NCI-H128 (cell line): ENCODE measurements at regions not wholly inside any gene's neighbourhood (a gene's known extent, or its start where the extent isn't known, plus 50 kb on each side); places are given as distances from the start of the nearest gene placed in this dataset.
"Not testable (repeated sequence)": the region's sequence is repeated elsewhere in the genome, so short reads cannot be mapped to it uniquely, and the experiment has no call there.

ENCODE experiments used
- DNase-seq: peaks from one replicate; lab custom pipeline; 2025; ENCODE audit not compliant: unreplicated experiment; lab: John Stamatoyannopoulos, UW

DNA sequence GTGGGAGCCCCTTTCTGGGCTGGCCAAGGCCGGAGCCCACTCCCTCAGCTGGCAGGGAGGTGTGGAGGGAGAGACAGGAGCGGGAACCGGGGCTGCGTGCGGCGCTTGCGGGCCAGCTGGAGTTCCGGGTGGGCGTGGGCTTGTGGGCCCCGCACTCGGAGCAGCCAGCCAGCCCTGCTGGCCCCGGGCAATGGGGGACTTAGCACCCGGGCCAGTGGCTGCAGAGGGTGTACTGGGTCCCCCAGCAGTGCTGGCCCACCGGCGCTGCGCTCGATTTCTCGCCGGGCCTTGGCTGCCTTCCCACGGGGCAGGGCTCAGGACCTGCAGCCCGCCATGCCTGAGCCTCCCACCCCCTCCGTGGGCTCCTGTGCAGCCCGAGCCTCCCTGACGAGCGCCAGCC, 1082.5 kb downstream of the PCDH17 start:
- not testable (repeated sequence) for DNase-seq

DNA sequence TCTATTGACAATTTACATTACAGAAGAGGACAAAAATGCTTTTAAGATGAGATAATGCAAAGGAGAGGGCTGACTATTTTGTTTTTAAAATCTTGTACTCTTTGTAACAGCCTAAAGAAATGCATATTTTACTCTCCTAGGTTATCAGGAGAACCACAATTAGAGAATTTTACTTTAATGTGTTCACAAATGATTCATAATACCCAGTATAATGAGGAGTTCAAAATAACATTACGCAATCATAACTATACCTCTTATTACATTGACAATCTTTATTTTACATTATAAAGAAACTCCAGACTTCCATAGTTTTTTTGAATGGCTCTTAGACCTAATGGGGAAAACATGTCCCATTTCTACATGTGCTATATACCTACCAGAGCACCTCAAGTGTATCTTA, 1089.7 kb downstream of the PCDH17 start:
- DNase-seq: no peak

DNA sequence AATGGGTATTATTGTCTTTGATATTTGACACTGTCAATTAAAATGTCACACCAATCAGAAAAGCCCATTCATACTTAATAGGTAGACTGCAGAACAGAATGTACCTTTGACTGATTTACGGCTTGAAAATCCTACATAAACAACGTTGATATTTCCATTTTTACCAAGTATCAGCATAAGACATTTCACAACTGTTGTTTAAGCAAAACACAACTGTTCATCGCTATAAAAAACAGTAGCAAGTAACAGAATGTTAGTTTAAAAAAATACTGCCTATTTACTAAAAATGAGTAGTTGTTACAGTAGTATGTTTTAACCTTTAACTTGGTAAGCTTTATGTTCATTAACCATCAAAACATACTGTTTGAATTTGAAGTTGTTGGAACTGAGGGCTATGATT, 1096.6 kb downstream of the PCDH17 start:
- DNase-seq: no peak

DNA sequence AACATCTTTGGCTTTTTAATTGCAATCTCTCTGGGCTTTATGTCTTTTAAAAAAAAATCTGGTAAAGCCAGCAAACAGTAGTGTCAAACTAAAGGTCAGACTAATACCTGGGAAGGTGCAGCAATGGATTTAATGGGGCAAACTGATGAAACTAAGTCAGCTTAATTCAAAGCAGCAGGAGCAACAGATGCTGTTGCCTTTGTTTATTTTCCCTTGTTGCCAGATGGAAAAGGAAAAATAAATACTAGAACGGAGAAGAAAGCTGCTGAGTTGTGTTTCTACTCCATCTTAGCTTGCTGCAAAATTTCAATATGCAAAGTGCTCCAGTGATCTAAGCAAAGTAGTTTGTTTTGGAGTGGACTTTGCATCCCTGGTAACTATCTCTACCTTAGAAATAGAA, 1097.8 kb downstream of the PCDH17 start:
- DNase-seq: no peak

DNA sequence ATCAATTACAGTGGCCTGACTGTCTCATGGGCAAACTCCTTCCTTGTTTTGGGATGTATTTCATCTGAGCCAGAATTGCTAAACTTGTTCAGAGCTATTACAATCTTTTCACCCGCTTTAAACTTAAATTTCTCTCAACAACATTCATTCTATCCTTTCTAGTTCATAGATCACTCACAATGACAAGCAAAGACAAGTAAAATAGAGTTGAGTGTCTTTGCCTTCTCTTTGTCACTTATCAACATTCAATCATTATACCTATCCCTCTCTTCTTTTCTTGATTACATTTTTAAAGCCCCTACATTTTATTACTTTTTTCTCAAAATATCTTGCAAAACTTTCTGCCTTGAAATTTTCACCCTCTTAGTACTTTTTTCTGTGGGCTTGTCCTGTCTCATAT, 1113.1 kb downstream of the PCDH17 start:
- no peak for DNase-seq

DNA sequence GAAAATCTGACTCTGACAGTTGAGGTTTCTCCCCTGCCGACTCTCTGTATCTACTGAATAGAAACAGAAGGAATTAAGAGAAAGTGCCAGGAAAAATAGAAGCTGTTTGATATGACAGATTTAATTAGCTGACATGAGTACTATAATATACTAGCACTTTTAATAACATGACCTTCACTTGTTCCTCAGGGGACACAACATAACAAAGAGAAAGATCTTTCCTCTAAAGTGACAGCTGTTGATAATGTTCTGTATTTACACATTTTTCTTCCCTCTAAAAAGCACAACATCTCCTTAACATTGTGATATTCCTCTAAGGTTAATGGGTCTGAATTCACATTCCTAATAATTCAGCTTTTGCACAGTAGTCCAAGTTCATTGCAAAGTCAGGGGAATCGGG, 1136.0 kb downstream of the PCDH17 start:
- no peak for DNase-seq

DNA sequence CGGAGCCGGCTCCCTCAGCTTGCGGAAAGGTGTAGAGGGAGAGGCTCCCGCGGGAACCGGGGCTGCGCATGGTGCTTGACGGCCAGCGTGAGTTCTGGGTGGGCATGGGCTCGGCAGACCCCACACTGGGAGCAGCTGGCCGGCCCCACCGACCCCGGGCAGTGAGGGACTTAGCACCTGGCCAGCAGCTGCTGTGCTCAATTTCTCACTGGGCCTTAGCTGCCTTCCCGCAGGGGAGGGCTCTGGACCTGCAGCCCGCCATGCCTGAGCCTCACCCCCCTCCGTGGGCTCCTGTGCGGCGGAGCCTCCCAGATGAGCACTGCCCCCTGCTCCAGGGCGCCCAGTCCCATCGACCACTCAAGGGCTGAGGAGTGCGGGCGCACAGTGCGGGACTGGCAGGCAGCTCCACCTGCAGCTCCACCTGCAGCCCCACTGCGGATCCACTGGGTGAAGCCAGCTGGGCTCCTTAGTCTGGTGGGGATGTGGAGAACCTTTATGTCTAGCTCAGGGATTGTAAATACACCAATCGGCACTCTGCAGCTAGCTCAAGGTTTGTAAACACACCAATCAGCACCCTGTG, 1141.8 kb downstream of the PCDH17 start:
- no peak for DNase-seq

DNA sequence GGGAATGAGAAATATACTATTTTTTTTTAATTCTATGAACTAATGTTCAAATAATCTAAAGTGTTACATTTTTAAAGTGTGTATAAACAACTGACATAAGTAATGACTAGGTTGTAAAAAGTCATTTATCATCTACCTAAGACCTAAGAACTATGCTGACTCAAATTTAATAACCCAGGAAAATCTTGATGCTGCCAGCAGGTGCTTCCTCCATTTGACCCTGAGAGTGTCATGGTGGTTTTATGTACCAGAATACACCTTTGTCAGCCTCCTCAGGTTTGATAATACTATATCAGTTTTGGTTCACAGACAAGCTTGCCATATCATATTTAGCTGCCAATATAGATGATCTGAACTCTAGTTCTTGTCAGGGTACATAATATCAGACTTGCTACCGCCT, 1151.2 kb downstream of the PCDH17 start:
- DNase-seq: no peak

DNA sequence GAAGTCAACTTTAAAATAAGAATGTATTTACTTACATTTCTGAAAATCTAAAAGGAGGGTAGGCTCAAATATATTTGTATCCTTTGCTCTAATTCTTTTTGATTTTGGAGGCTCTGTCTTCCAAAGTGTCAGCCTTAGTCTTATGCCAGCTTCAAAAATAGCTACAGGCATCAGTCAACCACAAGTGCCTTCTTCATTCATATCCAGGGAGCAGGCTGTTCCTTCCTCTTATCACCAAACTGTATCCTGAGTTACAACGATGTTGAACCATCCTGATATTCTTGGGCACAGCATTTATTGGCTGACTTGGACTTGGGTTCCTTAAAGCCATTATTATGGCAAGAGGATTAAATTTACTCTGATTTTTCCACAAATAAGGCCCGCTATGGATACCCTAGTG, 1161.3 kb downstream of the PCDH17 start:
- DNase-seq: no peak

DNA sequence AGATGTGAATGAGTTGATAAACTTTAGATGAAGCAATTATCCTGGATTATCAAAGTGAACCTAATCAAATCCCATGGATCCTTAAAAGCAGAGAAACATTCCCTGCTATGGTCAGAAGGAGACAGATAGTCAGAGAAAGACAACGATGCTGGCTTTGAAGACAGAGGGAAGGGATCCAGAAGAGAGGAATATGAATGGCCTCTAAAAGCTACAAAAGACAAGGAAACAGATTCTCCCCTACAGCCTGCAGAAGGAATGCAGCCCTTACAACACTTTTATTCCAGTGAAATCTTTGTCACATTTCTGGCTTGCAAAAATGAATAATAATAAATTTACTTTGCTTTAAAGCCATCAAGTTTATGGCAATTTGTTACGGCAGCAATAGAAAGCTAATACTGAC, 1164.2 kb downstream of the PCDH17 start:
- DNase-seq: no peak

DNA sequence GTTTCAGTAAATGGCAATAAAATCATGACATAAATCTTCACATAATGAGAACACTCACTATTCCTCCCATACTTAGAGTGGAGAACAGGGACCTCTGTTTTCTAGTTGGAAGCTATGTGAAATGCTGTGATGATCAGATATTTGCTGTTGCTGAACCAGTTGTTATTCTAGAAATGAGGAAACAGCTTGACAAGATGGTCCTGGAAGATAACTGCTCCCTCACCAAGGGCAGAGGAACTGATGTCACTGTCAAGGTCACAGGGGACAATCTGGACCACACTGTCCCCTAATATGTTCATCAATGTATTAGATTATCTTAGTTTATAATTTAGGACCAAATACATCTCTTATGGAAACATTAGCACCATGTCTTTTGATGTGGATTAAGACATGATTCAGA, 1173.3 kb downstream of the PCDH17 start:
- no peak for DNase-seq

DNA sequence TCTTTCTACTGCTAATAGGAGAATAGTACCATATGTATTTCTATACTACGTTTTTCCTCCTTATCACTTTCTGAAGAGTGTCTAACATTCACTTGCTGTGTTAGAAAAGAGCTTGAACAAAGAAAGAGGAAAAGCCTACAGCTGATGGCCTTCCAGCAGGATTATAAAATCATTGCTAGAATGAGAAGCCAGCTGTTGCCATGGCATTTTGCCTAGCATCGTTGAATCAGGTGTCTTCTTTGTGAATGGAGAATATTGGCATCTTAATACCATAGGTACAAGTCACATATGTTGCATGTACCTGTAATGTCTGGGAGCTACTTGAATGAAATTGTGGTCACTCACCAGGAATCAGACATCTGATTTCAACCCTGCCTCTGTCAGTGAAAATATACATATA, 1174.9 kb downstream of the PCDH17 start:
- no peak for DNase-seq

DNA sequence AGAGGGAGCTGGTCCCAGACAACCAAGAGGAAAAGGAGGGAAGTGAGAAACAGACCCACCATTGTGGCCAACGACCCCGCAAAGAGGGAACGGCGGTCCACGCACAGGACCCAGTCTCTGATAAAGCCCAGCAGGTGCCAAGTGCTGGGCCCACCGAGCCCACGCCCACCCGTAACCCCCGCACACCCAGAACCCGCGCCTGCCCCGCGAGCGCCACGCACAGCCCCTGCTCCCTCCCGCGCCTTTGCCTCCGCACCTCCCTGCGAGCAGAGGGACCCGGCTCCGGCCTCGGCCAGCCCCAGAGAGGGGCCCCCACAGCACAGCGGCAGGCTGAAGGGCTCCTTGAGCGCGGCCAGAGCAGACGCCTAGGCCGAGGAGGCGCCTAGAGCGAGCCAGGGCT, 1192.2 kb downstream of the PCDH17 start:
- no peak for DNase-seq

DNA sequence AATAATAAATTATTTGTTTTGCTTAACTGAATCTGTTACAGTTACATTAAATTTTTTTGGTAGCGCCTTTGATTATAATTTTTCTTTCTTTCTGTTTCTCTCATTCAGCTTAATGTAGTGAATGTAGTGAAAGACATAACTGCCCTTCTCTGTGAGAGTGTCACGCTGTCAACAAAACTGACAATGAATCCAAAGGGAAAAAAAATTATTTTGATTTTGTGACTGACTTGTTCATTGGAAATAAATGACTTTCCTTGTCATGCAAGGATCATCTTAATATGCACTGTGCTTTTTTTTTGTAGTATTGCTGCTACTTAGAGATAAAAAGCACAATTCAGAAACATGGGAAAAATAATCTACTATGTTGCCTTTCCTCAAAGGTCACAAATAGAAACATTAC, 1196.4 kb downstream of the PCDH17 start:
- no peak for DNase-seq

DNA sequence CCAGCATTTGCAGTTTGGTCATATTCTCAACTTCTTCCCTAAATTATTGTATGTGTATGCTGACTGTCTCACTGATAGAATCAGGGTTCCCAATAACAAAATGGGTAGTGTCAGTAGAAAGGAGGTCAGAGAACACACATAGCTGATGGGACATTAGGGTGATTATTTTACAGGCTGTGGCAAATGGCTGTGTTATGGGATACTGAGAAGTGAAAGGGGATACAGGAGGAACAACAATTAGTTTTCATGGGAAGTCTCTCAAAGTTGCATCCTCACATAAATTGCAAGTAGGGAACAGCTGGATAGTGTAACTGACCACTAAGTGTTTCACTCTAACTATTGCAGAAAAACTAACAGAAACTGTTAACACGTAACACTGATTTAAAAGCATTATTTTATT, 1199.3 kb downstream of the PCDH17 start:
- no peak for DNase-seq

DNA sequence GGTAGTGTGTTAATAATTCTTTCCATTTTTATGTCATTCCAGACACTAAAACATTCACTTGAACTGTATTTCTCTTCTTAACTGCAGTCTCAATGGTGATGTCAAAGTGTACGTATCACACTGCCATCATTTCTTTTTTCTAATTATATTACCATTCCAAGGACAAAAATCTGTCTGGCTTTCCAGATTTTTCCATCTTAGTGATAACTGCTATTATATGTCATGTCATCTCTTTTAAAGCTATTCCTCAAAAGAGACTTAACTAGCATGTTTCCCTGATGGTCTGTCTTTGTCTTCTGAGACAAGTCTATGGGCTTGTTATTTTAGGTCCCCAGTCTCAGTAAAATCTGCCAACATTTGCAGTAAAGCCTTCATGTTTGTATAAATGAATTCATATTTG, 1207.1 kb downstream of the PCDH17 start:
- DNase-seq: no peak

DNA sequence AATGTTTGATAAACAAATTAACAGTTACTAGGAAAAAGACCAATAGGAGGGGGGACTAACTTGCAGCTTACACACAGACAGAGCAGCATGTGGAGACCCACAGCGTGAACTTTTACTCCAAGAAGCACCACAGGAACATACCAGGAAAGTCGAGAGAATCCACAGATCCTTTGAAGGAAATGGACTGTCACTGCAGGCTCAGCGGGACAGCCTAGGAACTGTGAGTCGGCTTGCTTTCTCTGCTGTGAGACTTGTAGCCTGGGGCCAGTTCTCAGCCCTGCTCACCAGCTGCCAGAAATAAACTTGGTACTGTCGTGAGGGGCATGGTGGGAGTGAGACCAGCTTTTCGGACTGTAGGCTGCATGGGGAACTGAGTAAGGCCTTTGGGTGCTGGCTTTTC, 1211.5 kb downstream of the PCDH17 start:
- no peak for DNase-seq

DNA sequence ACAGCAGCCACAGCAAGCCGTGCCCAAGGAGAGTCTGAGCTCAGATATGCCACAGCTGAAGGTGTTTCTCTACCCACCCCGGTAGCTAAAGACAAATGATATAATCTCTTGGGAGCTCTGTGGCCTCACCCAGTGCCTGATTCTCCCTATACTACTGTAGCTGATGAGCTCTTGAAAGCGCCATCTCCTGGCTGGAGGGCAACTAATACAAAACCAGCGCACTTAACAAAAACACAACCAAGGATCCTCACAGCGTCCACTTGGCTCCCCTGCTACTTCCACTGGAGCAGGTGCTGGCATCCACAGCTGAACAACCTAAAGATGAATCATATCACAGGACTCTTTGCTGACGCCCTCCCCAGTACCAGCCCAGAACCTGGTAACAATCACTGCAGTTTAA, 1212.0 kb downstream of the PCDH17 start:
- DNase-seq: no peak

DNA sequence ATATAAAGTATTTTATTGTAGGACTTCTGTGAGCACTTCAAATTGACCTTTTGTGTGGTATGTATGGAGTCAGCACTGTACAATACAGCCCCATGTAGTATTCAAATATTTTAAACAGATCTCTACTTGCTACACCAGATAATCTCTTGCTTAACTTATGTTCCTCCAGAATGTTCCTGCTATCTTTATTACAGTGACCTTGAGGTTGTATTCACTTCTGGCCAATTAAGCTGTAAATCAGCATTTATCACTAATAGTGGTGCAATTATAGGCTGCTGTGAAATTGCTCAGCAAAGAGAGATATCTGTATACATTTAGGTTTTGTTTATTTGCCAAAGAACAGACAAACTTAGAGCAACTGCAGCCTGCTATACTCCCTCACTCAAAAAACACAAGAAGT, 1218.6 kb downstream of the PCDH17 start:
- DNase-seq: no peak

DNA sequence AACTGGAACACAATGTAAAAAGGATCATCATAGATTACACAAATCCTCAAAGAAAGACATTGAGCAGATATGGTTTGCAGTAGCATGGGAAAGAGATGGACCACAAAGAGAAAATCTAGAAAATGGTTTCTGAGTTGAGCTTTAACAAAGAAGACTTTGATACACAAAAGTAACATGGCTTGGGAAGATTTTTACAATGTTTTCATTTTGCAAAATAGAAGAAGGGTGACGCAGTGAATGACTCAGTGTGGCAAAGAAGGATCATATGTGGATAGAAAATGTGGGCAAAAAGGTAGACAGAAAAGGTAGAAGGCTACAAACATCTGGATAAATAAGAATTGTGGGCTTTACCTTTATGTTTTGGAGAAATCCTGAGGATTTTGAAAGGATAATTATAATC, 1220.5 kb downstream of the PCDH17 start:
- no peak for DNase-seq

DNA sequence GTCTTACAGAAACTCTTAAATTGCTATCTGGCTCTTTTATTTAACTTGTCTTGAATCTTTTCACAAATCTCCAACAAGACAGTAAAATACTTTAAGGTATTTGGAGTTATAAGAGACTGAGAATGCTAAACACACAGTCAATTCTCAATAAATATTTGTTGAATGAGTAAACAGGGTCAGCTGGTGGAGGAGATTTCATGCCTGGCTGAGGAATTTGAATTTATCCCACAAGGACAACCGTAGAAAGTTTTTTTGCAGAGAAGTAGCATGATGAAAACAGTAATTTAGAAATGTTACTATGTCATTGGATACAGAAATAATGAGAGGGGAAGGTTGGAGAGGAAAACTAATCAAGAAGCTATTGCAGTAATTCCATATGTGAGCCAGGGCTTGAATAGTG, 1223.7 kb downstream of the PCDH17 start:
- no peak for DNase-seq

DNA sequence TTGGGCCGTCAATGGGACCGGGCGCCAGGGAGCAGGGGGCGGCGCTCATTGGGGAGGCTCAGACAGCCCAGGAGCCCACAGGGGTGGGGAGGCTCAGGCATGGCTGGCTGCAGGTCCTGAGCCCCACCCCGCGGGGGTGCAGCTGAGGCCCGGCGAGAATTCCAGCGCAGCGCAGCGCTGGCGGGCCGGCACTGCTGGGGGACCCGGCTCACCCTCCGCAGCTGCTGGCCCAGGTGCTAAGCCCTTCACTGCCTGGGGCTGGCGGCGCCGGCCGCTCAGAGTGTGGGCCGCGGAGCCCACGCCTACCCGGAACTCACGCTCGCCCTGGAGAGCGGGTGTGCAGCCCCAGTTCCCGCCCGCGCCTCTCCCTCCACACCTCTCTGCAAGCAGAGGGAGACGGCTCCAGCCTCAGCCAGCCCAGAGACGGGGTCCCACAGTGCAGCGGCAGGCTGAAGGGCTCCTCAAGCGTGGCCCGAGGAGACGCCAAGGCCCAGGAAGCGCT, 1227.4 kb downstream of the PCDH17 start:
- no peak for DNase-seq

DNA sequence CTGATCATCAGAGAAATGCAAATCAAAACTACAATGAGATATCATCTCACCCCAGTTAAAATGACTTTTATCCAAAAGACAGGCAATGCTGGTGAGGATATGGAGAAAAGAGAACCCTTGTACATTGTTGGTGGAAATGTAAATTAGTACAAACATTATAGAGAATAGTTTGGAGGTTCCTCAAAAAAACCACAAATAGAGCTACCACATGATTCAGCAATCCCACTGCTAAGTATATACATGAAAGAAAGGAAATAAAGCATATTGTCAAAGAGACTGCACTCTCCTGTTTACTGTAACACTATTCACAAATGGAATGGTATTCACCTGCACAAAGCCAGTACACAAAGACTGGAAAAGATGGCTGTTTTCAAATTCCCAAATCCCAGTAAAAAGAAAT, 1233.7 kb downstream of the PCDH17 start:
- DNase-seq: no peak

DNA sequence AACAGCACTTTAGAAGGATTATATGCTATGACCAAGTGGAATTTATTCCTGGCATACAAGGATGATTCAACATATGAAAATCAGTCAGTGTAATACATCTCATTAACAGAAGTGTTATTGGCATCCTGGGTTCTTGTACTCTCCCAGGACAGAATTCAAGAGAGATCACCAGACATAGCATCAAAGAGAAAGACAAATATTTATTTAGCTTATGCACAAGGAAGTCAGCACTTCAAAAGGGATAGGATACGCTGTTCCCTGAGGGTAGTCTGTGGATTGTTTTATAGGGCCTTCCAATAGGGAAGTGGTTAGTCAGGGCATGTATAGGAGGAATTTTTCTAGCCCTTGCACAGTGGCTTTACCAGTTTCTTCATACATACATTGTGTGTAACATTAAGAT, 1238.0 kb downstream of the PCDH17 start:
- DNase-seq: no peak
